Gastroesophageal sphincter (tissue), 4 donors: ENCODE measurements at regions not wholly inside any gene's neighbourhood (a gene's known extent, or its start where the extent isn't known, plus 50 kb on each side); places are given as distances from the start of the nearest gene placed in this dataset.

ENCODE experiments used
- ATAC-seq: fragments of 150-250 bp; one replicate; pipeline ENCODE4 v1.9.1; 2016; ENCODE audit warnings: mild to moderate bottlenecking, moderate library complexity
- H3K27ac ChIP-seq, 4 donors: fragments of 200-600 bp; sonication (generic) in 3 of 4; 1 replicate in 3 of 4; 2 replicates in 1 of 4; pipeline ENCODE4 v1.5.1; 2016 to 2019
- H3K27me3 ChIP-seq: fragments of 200-600 bp; sonication (generic); one replicate; pipeline ENCODE4 v1.5.1; 2019
- H3K36me3 ChIP-seq, 2 donors: fragments of 200-600 bp; sonication (generic); one replicate each; pipeline ENCODE4 v1.5.1; 2019; ENCODE audit warnings: control low read depth in 1 of 2
- H3K4me1 ChIP-seq, 3 donors: fragments of 200-600 bp; sonication (generic); 1 replicate in 2 of 3; 2 replicates in 1 of 3; pipeline ENCODE4 v1.5.1; 2016 to 2019; ENCODE audit warnings: control low read depth in 2 of 3
- H3K4me3 ChIP-seq, 2 donors: fragments of 200-600 bp; sonication (generic); one replicate each; pipeline ENCODE4 v1.5.1; 2019; ENCODE audit warnings: mild to moderate bottlenecking in 1 of 2, moderate library complexity in 1 of 2
- H3K9me3 ChIP-seq, 3 donors: fragments of 200-600 bp; sonication (generic); one replicate each; pipeline ENCODE4 v1.5.1; 2017 to 2019; ENCODE audit warnings: control low read depth in 2 of 3
- EP300 ChIP-seq: sonication (generic); formaldehyde crosslinking; IDR thresholded peaks from one replicate; pipeline ENCODE4 v1.6.1; 2017; ENCODE audit warnings: antibody characterized with exemption, mild to moderate bottlenecking
- POLR2A ChIP-seq, 2 donors: fragments of 450-650 bp; IDR thresholded peaks; one replicate each; pipeline ENCODE4 v1.6.1; 2017; ENCODE audit warnings: antibody characterized with exemption in 2 of 2, mild to moderate bottlenecking in 2 of 2, moderate library complexity in 1 of 2
- POLR2AphosphoS5 ChIP-seq: sonication (generic); formaldehyde crosslinking; IDR thresholded peaks from one replicate; pipeline ENCODE4 v1.6.1; 2017; ENCODE audit warnings: antibody characterized with exemption
- WGBS, 2 donors: methylation state at CpG; one replicate each; pipeline ENCODE4 v1.1.5; 2018; ENCODE audit warnings: low coverage in 1 of 2; 5-methylcytosine and 5-hydroxymethylcytosine counted together
- TF ChIP-seq, protein P1 (sequence below), 4 experiments: fragments of 200-600 bp in 2 of 4; fragments of 450-650 bp in 2 of 4; sonication (generic) in 1 of 4; IDR thresholded peaks; one replicate each; pipeline ENCODE4 v1.5.1; 2017 to 2019; ENCODE audit warnings: antibody characterized with exemption in 4 of 4, mild to moderate bottlenecking in 2 of 4, moderate library complexity in 2 of 4

DNA sequence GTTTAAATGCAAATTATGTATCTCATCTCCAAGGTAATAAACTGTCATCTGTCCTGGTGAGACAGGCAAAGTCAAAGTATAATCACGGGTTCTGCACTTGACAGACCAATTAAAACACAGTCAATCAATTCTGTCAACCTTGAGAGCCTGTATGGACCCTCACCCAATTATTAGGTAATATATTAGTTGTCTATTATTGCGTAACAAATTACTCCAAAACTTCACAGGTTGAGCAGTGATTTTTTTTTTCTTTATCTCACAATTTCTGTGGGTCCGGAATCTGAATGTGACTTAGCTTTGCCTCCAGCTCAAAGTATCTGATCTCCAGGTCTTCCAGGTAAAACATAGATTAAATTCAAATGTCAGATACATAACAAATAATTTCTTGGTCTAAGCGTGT is 707.4 kb upstream of the ARGLU1 start:
- Histone ChIP-seq H3K27ac (no peak overlapping the region), H3K9me3 (no peaks in the 10 kb centered on the region), H3K36me3 (no peaks in the 10 kb centered on the region), H3K27me3 (no peaks in the 10 kb centered on the region), H3K4me3 (no peak overlapping the region), H3K4me1 (no peaks in the 10 kb centered on the region)
- no peak for ATAC-seq
- WGBS, 2 donors: 65 to 86% methylated on average over 1 to 4 of the region's 4 CpGs
- TF ChIP-seq POLR2AphosphoS5 (no peak), POLR2A (IDR thresholded peaks at IDR 0.05) (no peak), EP300 (no peak)
- TF ChIP-seq, protein P1, sequence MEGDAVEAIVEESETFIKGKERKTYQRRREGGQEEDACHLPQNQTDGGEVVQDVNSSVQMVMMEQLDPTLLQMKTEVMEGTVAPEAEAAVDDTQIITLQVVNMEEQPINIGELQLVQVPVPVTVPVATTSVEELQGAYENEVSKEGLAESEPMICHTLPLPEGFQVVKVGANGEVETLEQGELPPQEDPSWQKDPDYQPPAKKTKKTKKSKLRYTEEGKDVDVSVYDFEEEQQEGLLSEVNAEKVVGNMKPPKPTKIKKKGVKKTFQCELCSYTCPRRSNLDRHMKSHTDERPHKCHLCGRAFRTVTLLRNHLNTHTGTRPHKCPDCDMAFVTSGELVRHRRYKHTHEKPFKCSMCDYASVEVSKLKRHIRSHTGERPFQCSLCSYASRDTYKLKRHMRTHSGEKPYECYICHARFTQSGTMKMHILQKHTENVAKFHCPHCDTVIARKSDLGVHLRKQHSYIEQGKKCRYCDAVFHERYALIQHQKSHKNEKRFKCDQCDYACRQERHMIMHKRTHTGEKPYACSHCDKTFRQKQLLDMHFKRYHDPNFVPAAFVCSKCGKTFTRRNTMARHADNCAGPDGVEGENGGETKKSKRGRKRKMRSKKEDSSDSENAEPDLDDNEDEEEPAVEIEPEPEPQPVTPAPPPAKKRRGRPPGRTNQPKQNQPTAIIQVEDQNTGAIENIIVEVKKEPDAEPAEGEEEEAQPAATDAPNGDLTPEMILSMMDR (IDR thresholded peaks at IDR 0.05): no peak

DNA sequence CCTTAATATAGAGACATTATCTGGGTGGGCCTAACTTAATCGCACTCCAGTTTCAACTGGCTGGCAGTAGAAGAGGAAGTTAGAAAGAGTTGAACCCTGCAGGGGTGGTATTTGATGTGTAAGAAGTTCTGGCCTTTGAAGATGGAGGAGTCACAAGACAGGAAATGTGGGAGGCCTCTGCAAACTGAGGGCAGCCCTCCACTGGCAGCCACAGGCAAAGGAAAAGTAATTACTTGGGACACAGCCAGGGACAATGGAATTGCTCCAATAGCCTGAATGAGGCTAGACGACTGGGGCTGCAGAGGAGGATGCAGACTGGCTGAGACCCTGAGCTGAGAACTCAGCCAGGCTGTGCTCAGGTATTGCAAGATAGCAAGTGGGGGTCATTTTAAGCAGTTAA is 703.3 kb upstream of the ARGLU1 start:
- no peaks in the 10 kb centered on the region for H3K36me3 ChIP-seq
- H3K4me1 ChIP-seq: no peaks in the 10 kb centered on the region
- H3K27ac ChIP-seq: no peak overlapping the region
- 34 to 67% methylated on average over 1 to 2 of the region's 2 CpGs for WGBS, 2 donors
- no peaks in the 10 kb centered on the region for H3K27me3 ChIP-seq
- no peak overlapping the region for H3K4me3 ChIP-seq
- no peak for ATAC-seq
- no peaks in the 10 kb centered on the region for H3K9me3 ChIP-seq
- TF ChIP-seq, protein P1 (IDR thresholded peaks at IDR 0.05): no peak
- TF ChIP-seq POLR2AphosphoS5 (no peak), EP300 (no peak), POLR2A (IDR thresholded peaks at IDR 0.05) (no peak)

DNA sequence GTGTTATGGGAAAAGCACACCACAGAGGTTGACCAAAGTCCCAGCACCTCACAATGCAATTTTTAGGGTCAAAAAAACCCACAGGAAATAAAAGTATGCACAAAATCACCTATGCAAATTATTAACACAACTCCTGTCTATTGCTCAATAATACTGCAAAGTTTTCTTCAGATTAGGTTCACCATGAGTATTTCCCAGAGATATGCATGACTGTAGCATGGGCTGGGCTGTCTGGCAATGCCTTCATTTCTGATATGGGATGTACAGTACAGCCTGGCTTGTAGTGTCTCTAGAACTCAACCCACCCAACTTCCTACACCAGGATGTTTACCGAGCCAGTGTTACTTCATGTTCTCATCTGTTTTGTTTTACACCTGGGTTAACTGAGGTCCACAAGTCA is 698.7 kb upstream of the ARGLU1 start:
- ATAC-seq: no peak
- H3K9me3 ChIP-seq: no peaks in the 10 kb centered on the region

DNA sequence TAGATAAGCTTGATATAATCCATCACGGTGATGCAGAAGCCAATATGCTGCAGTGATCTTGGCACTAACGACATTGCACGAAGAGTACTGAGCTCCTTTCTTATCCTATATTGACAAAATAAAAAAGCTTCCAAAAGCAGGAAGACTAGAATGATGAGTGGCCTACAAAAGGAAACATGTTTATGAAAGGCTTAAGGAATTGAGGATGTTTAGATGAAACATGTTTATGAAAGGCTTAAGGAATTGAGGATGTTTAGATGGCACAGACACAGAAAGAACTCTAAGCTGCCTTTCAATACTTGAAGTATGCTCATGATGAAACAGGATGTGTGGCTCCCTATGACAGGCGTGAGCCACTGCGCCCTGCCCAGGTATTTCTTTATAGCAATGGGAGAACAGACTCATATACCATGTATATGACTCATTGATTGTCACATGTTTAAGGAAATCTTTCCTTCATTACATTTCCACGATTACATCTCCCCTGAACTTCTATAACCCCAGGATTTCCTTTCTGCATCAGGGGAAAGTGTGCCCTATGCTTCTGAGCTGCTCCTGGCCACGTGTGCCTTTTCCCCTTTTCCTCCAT is 690.8 kb upstream of the ARGLU1 start:
- Histone ChIP-seq H3K9me3 (no peaks in the 10 kb centered on the region), H3K4me3 (no peak overlapping the region), H3K27me3 (no peaks in the 10 kb centered on the region), H3K36me3 (no peaks in the 10 kb centered on the region), H3K4me1 (no peaks in the 10 kb centered on the region), H3K27ac (no peak overlapping the region)
- ATAC-seq: no peak
- WGBS, 2 donors: 26 to 29% methylated on average over 7 of the region's 7 CpGs
- no peak for TF ChIP-seq EP300
- no peak for TF ChIP-seq POLR2A (IDR thresholded peaks at IDR 0.05)
- TF ChIP-seq POLR2AphosphoS5: no peak
- TF ChIP-seq, protein P1 (IDR thresholded peaks at IDR 0.05): no peak

More for the DNA sequence above, 698.7 kb upstream of the ARGLU1 start:
- no peaks in the 10 kb centered on the region for H3K36me3 ChIP-seq
- H3K27ac ChIP-seq: no peak overlapping the region
- H3K27me3 ChIP-seq: no peaks in the 10 kb centered on the region
- TF ChIP-seq POLR2AphosphoS5 (no peak), EP300 (no peak), POLR2A (IDR thresholded peaks at IDR 0.05) (no peak)
- TF ChIP-seq, protein P1 (IDR thresholded peaks at IDR 0.05): no peak
- H3K4me1 ChIP-seq: no peaks in the 10 kb centered on the region
- no peak overlapping the region for H3K4me3 ChIP-seq
- 86 to 89% methylated on average over 1 of the region's 1 CpG for WGBS, 2 donors

DNA sequence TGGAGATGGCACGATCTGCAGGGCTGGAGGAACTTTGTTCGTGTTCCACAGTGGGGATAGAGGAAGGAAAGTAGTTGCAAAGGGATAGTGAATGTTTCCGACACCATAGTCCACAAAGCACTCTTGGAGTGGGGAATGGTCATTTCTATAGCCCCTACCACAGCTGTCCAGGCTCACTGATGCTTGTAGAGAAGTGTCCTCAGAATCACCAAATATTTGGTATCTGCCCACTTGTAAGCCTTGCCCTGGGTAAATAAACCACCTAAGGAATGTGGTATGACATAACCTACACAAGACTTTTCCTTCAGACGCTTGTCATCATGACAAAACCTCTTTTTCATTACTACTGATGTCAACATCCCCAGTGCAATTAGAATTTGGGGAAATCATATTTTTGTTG is 686.5 kb upstream of the ARGLU1 start:
- H3K27me3 ChIP-seq: no peaks in the 10 kb centered on the region
- 78 to 83% methylated on average over 4 of the region's 4 CpGs for WGBS, 2 donors
- no peak overlapping the region for H3K4me3 ChIP-seq
- no peak overlapping the region for H3K27ac ChIP-seq
- ATAC-seq: no peak
- TF ChIP-seq POLR2A (IDR thresholded peaks at IDR 0.05): no peak
- no peak for TF ChIP-seq EP300
- no peak for TF ChIP-seq POLR2AphosphoS5
- TF ChIP-seq, protein P1 (IDR thresholded peaks at IDR 0.05): no peak
- no peaks in the 10 kb centered on the region for H3K9me3 ChIP-seq
- no peaks in the 10 kb centered on the region for H3K4me1 ChIP-seq
- no peaks in the 10 kb centered on the region for H3K36me3 ChIP-seq
